RWPE2 (cell line): ENCODE measurements at regions not wholly inside any gene's neighbourhood (a gene's known extent, or its start where the extent isn't known, plus 50 kb on each side); places are given as distances from the start of the nearest gene placed in this dataset.
A peak's percentile ranks its signal among the peaks of the same experiment; 100 is the strongest.

ENCODE experiments used
- ATAC-seq: fragments of 200-7000 bp; cut with Tn5 transposase; 3 replicates; pipeline ENCODE4 v1.9.1; 2021; ENCODE audit warnings: low read depth
- DNase-seq: peaks from one replicate; pipeline ENCODE4 v3.0.0-alpha.2; 2020; ENCODE audit warnings: low spot score
- H3K27ac ChIP-seq: fragments of 450-650 bp; 2 replicates; pipeline ENCODE4 v1.5.1; 2017; ENCODE audit warnings: mild to moderate bottlenecking; ENCODE audit not compliant: poor library complexity, severe bottlenecking
- H3K27me3 ChIP-seq: fragments of 250-450 bp; sonication (Bioruptor Pico); 2 replicates; pipeline ENCODE4 v1.5.1; 2021; ENCODE audit warnings: mild to moderate bottlenecking, moderate library complexity; ENCODE audit not compliant: insufficient read depth, poor library complexity, severe bottlenecking
- H3K36me3 ChIP-seq: fragments of 250-450 bp; sonication (Bioruptor Pico); 2 replicates; pipeline ENCODE4 v1.5.1; 2020; ENCODE audit warnings: low read depth, mild to moderate bottlenecking, moderate library complexity
- H3K4me1 ChIP-seq: fragments of 250-450 bp; sonication (Bioruptor Pico); 2 replicates; pipeline ENCODE4 v1.5.1; 2021; ENCODE audit warnings: mild to moderate bottlenecking, moderate library complexity; ENCODE audit not compliant: insufficient read depth, poor library complexity, severe bottlenecking
- H3K4me3 ChIP-seq: fragments of 250-450 bp; sonication (Bioruptor Pico); 2 replicates; pipeline ENCODE4 v1.5.1; 2021; ENCODE audit warnings: mild to moderate bottlenecking, moderate library complexity; ENCODE audit not compliant: severe bottlenecking
- H3K9me3 ChIP-seq: fragments of 250-450 bp; sonication (Bioruptor Pico); 2 replicates; pipeline ENCODE4 v1.5.1; 2021; ENCODE audit warnings: mild to moderate bottlenecking, moderate library complexity; ENCODE audit not compliant: severe bottlenecking
- TF ChIP-seq, protein P1 (sequence below): fragments of 450-650 bp; IDR thresholded peaks from one replicate; pipeline ENCODE4 v1.5.1; 2017; ENCODE audit warnings: mild to moderate bottlenecking, moderate library complexity; ENCODE audit not compliant: poor library complexity, severe bottlenecking

DNA sequence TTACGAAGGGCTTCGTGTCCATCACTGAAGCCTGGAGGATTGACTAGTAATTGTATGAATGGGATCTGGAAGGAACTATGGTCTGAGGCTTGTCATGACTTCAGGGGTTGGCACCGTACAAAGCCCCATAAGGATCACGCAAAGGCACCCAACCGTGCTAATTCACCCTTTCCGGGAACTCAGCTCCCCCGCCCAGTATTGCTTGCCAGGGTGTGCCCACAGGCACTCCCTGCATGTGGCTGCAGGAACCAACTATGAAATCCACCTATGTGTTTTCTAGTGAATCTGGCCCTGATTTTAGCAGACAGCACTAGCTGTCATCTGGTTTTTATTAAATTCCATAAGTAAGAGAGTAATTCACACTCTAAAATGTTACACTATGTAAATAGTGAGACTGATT, 139.2 kb downstream of the TM2D1 start:
- H3K36me3 ChIP-seq: no peaks in the 10 kb centered on the region
- no peaks in the 10 kb centered on the region for H3K27me3 ChIP-seq
- no peak overlapping the region for H3K4me3 ChIP-seq
- H3K9me3 ChIP-seq: no peaks in the 10 kb centered on the region
- peaks cover 13% of the 10 kb centered on the region for H3K4me1 ChIP-seq
- ATAC-seq (peak; percentile 66), DNase-seq (no peak)
- TF ChIP-seq, protein P1, sequence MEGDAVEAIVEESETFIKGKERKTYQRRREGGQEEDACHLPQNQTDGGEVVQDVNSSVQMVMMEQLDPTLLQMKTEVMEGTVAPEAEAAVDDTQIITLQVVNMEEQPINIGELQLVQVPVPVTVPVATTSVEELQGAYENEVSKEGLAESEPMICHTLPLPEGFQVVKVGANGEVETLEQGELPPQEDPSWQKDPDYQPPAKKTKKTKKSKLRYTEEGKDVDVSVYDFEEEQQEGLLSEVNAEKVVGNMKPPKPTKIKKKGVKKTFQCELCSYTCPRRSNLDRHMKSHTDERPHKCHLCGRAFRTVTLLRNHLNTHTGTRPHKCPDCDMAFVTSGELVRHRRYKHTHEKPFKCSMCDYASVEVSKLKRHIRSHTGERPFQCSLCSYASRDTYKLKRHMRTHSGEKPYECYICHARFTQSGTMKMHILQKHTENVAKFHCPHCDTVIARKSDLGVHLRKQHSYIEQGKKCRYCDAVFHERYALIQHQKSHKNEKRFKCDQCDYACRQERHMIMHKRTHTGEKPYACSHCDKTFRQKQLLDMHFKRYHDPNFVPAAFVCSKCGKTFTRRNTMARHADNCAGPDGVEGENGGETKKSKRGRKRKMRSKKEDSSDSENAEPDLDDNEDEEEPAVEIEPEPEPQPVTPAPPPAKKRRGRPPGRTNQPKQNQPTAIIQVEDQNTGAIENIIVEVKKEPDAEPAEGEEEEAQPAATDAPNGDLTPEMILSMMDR: no peak
- H3K27ac ChIP-seq: peak overlapping the region; percentile 7

DNA sequence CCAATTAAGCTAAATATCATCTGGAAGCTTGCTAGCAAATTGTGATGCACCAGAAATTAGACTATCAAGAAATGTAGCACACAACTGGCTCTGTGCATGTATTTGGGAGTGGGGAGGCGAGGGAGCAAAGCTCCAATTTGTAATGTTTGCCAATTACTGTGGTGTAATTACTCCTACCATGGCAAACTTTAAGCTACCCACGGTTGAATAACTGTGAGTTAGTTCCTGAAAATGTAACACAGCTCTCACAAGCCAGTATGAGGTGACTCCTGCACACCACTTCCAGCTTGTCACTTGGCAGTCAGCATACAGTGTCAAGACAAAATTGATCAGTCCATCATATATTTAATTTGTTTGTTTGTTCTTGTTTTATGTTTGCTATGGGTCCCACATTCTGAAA, 141.2 kb downstream of the TM2D1 start:
- no peak for ATAC-seq

DNA sequence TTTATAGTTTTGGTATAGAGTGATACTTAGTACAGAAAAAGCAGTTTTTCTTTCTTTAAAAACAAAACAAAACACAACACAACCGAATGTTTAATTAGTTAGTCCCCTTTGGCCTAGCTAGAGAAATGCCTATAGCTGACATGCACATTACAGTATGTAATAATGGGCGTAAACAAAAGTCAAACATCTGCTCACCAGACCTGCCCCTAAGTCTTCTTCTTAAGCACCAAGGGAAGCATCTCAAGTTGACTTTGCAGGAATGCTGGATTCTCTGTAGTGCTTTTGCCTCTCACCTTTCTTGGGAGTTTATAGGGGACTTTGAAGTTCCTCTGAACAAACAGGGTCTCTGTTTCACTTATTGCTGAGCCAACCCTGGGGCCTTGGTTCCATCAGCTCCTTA, 143.7 kb downstream of the TM2D1 start:
- H3K27me3 ChIP-seq: no peaks in the 10 kb centered on the region
- no peak overlapping the region for H3K27ac ChIP-seq
- TF ChIP-seq, protein P1: no peak
- H3K4me3 ChIP-seq: no peak overlapping the region
- no peaks in the 10 kb centered on the region for H3K36me3 ChIP-seq
- DNase-seq (no peak), ATAC-seq (no peak)
- H3K9me3 ChIP-seq: no peaks in the 10 kb centered on the region
- peaks cover 12% of the 10 kb centered on the region for H3K4me1 ChIP-seq

More for the DNA sequence above, 141.2 kb downstream of the TM2D1 start:
- Histone ChIP-seq H3K27me3 (no peaks in the 10 kb centered on the region), H3K4me1 (peaks cover 13% of the 10 kb centered on the region), H3K4me3 (no peak overlapping the region), H3K9me3 (no peaks in the 10 kb centered on the region), H3K36me3 (no peaks in the 10 kb centered on the region), H3K27ac (no peak overlapping the region)
- no peak for DNase-seq
- TF ChIP-seq, protein P1: no peak

DNA sequence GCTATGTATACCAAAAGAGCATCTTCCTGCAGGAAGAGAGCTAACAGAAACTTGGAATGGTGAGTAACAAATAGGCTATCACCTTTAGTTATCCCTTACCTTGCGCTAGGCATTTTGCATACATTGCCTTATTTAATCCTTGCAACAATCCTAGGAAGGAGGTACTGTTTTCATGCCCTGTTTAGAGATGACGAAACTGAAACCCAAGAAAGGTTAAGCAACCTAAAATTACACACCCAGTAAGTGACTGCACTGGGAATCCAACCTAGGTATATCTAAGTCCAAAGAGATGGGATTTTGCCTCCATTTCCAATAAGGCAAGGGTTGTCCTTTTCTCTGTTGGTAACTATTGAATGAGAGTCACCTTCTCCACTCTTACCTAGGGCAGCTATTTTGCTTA, 144.5 kb downstream of the TM2D1 start:
- ATAC-seq (no peak), DNase-seq (no peak)
- Histone ChIP-seq H3K4me1 (peaks cover 3% of the 10 kb centered on the region), H3K9me3 (no peaks in the 10 kb centered on the region), H3K27ac (no peak overlapping the region), H3K36me3 (no peaks in the 10 kb centered on the region), H3K4me3 (no peak overlapping the region), H3K27me3 (no peaks in the 10 kb centered on the region)
- TF ChIP-seq, protein P1: no peak

DNA sequence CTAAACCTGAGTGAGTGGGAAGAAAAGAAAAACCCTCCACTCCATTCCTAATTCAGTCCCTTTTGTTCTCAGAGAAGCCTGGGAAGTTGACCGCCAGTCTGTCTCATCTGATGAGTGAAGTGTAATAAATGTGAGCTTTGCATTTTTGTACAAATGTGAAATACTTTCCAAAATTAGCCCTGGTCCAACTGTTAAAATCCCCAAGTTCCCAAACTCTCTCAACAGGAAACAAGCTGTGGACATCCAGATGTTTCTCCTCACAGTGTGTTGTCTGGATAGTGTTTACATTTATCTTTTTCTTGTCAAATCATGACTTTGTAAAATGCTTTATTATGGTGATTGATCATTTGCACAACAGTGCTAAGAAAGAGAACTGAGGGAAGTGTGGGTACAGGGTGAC, 145.1 kb downstream of the TM2D1 start:
- Histone ChIP-seq H3K27ac (no peak overlapping the region), H3K4me3 (no peak overlapping the region), H3K4me1 (no peaks in the 10 kb centered on the region), H3K36me3 (no peaks in the 10 kb centered on the region), H3K27me3 (no peaks in the 10 kb centered on the region), H3K9me3 (no peaks in the 10 kb centered on the region)
- DNase-seq: no peak
- TF ChIP-seq, protein P1: no peak
- ATAC-seq: no peak
